ENCODE measurements at regions not wholly inside any gene's neighbourhood (a gene's known extent, or its start where the extent isn't known, plus 50 kb on each side); places are given as distances from the start of the nearest gene placed in this dataset.

DNA sequence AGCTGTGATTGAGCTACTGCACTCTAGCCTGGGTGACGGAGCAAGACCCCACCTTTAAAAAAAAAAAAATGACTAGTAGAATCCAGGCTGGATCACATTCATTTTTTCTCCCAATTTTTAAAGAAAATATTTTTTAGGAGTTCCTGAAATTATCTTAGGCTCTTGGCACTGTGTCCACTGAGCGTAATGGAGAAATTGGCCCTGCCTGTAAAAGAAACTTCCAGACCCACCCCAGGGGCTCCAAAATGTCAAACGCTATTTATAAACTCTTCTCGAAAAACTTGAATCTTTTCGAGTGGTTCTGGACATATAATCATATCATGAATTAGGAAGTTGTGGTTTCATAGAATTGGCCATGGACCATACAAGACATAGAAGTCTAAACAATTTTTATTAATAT, 300.2 kb upstream of the RGMA start:
- TF ChIP-seq CTCF (IDR thresholded peaks at IDR 0.05; ENCODE audit: insufficient read depth, low read depth, low read length) (no peak), EZH2 (IDR thresholded peaks at IDR 0.05; ENCODE audit: insufficient read depth, low read length) (no peak)
